ENCODE measurements at regions not wholly inside any gene's neighbourhood (a gene's known extent, or its start where the extent isn't known, plus 50 kb on each side); places are given as distances from the start of the nearest gene placed in this dataset.

GRCh38 chr5:176740702-176741496, 69.5 kb upstream of the UNC5A start:
- peaks cover 14% of the 10 kb centered on the region for H3K4me1 ChIP-seq (ENCODE audit: insufficient read depth, low read length)
- Mint-ChIP-seq H3K9me3 (no peaks in the 10 kb centered on the region), H3K4me3 (no peak overlapping the region), H3K27ac (no peak overlapping the region), H3K27me3 (peaks cover 46 to 82% of the 10 kb centered on the region in 2 donors), H3K36me3 (peaks cover 0 to 2% (median 0%) of the 10 kb centered on the region in 3 donors), H3K4me1 (peaks cover 14 to 24% (median 24%) of the 10 kb centered on the region in 3 donors)
- peaks cover 39% of the 10 kb centered on the region for H3K27me3 ChIP-seq (ENCODE audit: insufficient read depth, low read length, poor library complexity, severe bottlenecking)
- H3K36me3 ChIP-seq (ENCODE audit: insufficient read depth, low read length): no peaks in the 10 kb centered on the region
- ChIA-PET POLR2A (no interaction called here), CTCF (no interaction called here)
- peak in 1 of 5 donors; percentile 25 for DNase-seq
- H3K4me3 ChIP-seq (ENCODE audit: low read length): no peak overlapping the region
- no peak overlapping the region for H3K27ac ChIP-seq (ENCODE audit: low read depth, low read length)
- H3K9me3 ChIP-seq (ENCODE audit: low read length): no peaks in the 10 kb centered on the region

GRCh38 chr5:176741561-176742211, 68.7 kb upstream of the UNC5A start:
- H3K27me3 ChIP-seq (ENCODE audit: insufficient read depth, low read length, poor library complexity, severe bottlenecking): peaks cover 39% of the 10 kb centered on the region
- H3K9me3 Mint-ChIP-seq: no peaks in the 10 kb centered on the region
- no peak overlapping the region for H3K4me3 ChIP-seq (ENCODE audit: low read length)
- H3K36me3 Mint-ChIP-seq: peaks cover 0 to 2% (median 0%) of the 10 kb centered on the region in 3 donors
- no peak overlapping the region for H3K27ac Mint-ChIP-seq
- no peak overlapping the region for H3K4me3 Mint-ChIP-seq
- no peak for DNase-seq
- no peaks in the 10 kb centered on the region for H3K36me3 ChIP-seq (ENCODE audit: insufficient read depth, low read length)
- ChIA-PET CTCF (no interaction called here), POLR2A (no interaction called here)
- peaks cover 20% of the 10 kb centered on the region for H3K4me1 ChIP-seq (ENCODE audit: insufficient read depth, low read length)
- no peak overlapping the region for H3K27ac ChIP-seq (ENCODE audit: low read depth, low read length)
- no peaks in the 10 kb centered on the region for H3K9me3 ChIP-seq (ENCODE audit: low read length)
- H3K27me3 Mint-ChIP-seq: peaks cover 52 to 80% of the 10 kb centered on the region in 2 donors
- peaks cover 18 to 30% (median 28%) of the 10 kb centered on the region in 3 donors for H3K4me1 Mint-ChIP-seq

GRCh38 chr5:176742246-176743105, 67.9 kb upstream of the UNC5A start:
- H3K9me3 Mint-ChIP-seq: no peaks in the 10 kb centered on the region
- H3K4me3 Mint-ChIP-seq: no peak overlapping the region
- Histone ChIP-seq H3K36me3 (ENCODE audit: insufficient read depth, low read length) (no peaks in the 10 kb centered on the region), H3K27ac (ENCODE audit: low read depth, low read length) (no peak overlapping the region), H3K4me3 (ENCODE audit: low read length) (no peak overlapping the region), H3K4me1 (ENCODE audit: insufficient read depth, low read length) (peaks cover 20% of the 10 kb centered on the region), H3K9me3 (ENCODE audit: low read length) (no peaks in the 10 kb centered on the region), H3K27me3 (ENCODE audit: insufficient read depth, low read length, poor library complexity, severe bottlenecking) (peaks cover 44% of the 10 kb centered on the region)
- ChIA-PET POLR2A (no interaction called here), CTCF (no interaction called here)
- H3K4me1 Mint-ChIP-seq: peaks cover 18 to 30% (median 28%) of the 10 kb centered on the region in 3 donors
- H3K27ac Mint-ChIP-seq: no peak overlapping the region
- DNase-seq: peak in 1 of 5 donors; percentile 9
- peaks cover 60 to 79% of the 10 kb centered on the region in 2 donors for H3K27me3 Mint-ChIP-seq
- H3K36me3 Mint-ChIP-seq: peaks cover 0 to 2% (median 0%) of the 10 kb centered on the region in 3 donors

GRCh38 chr5:176743136-176743861, 67.1 kb upstream of the UNC5A start:
- Mint-ChIP-seq H3K27ac (no peak overlapping the region), H3K36me3 (peaks cover 0 to 2% (median 0%) of the 10 kb centered on the region in 3 donors), H3K4me3 (no peak overlapping the region), H3K4me1 (peaks cover 18 to 30% (median 28%) of the 10 kb centered on the region in 3 donors), H3K27me3 (peaks cover 63 to 83% of the 10 kb centered on the region in 2 donors), H3K9me3 (no peaks in the 10 kb centered on the region)
- Histone ChIP-seq H3K36me3 (ENCODE audit: insufficient read depth, low read length) (no peaks in the 10 kb centered on the region), H3K27ac (ENCODE audit: low read depth, low read length) (no peak overlapping the region), H3K4me1 (ENCODE audit: insufficient read depth, low read length) (peaks cover 20% of the 10 kb centered on the region), H3K9me3 (ENCODE audit: low read length) (no peaks in the 10 kb centered on the region), H3K27me3 (ENCODE audit: insufficient read depth, low read length, poor library complexity, severe bottlenecking) (peaks cover 51% of the 10 kb centered on the region), H3K4me3 (ENCODE audit: low read length) (no peak overlapping the region)
- ChIA-PET POLR2A (no interaction called here), CTCF (no interaction called here)
- DNase-seq: peak in 1 of 5 donors; percentile 30

- H3K9me3 ChIP-seq (ENCODE audit: low read length): no peaks in the 10 kb centered on the region
- ChIA-PET CTCF (no interaction called here), POLR2A (no interaction called here)
- H3K4me1 ChIP-seq (ENCODE audit: insufficient read depth, low read length): peaks cover 20% of the 10 kb centered on the region
- H3K27ac Mint-ChIP-seq: peak overlapping the region in 1 of 8 donors; percentile 87
- H3K36me3 ChIP-seq (ENCODE audit: insufficient read depth, low read length): no peaks in the 10 kb centered on the region
- DNase-seq: peak in 1 of 5 donors; percentile 17
- H3K9me3 Mint-ChIP-seq: no peaks in the 10 kb centered on the region
- H3K4me3 Mint-ChIP-seq: peak overlapping the region in 2 of 7 donors; percentile 27 to 54
- H3K27ac ChIP-seq (ENCODE audit: low read depth, low read length): no peak overlapping the region
- peaks cover 0 to 2% (median 0%) of the 10 kb centered on the region in 3 donors for H3K36me3 Mint-ChIP-seq
- H3K4me1 Mint-ChIP-seq: peaks cover 18 to 30% (median 28%) of the 10 kb centered on the region in 3 donors
- H3K4me3 ChIP-seq (ENCODE audit: low read length): no peak overlapping the region
- H3K27me3 ChIP-seq (ENCODE audit: insufficient read depth, low read length, poor library complexity, severe bottlenecking): peaks cover 52% of the 10 kb centered on the region
- peaks cover 61 to 83% of the 10 kb centered on the region in 2 donors for H3K27me3 Mint-ChIP-seq
These were observed 66.3 kb upstream of the UNC5A start for GRCh38 chr5:176743868-176744583.

GRCh38 chr5:176744584-176744965, 65.8 kb upstream of the UNC5A start:
- H3K4me1 Mint-ChIP-seq: peaks cover 18 to 30% (median 28%) of the 10 kb centered on the region in 3 donors

GRCh38 chr5:176747670-176748072, 62.7 kb upstream of the UNC5A start:
- Mint-ChIP-seq H3K36me3 (no peaks in the 10 kb centered on the region), H3K4me1 (peaks cover 18 to 28% (median 25%) of the 10 kb centered on the region in 3 donors), H3K27me3 (peaks cover 52 to 81% of the 10 kb centered on the region in 2 donors), H3K9me3 (no peaks in the 10 kb centered on the region), H3K27ac (no peak overlapping the region), H3K4me3 (no peak overlapping the region)
- peaks cover 50% of the 10 kb centered on the region for H3K27me3 ChIP-seq (ENCODE audit: insufficient read depth, low read length, poor library complexity, severe bottlenecking)
- CTCF ChIA-PET: no interaction called here
- H3K4me1 ChIP-seq (ENCODE audit: insufficient read depth, low read length): peaks cover 20% of the 10 kb centered on the region
- no peak overlapping the region for H3K4me3 ChIP-seq (ENCODE audit: low read length)
- DNase-seq: peak in 1 of 5 donors; percentile 24
- H3K36me3 ChIP-seq (ENCODE audit: insufficient read depth, low read length): no peaks in the 10 kb centered on the region
- H3K27ac ChIP-seq (ENCODE audit: low read depth, low read length): no peak overlapping the region
- POLR2A ChIA-PET: no interaction called here
- no peaks in the 10 kb centered on the region for H3K9me3 ChIP-seq (ENCODE audit: low read length)

More at GRCh38 chr5:176744584-176744965, 65.8 kb upstream of the UNC5A start:
- peaks cover 20% of the 10 kb centered on the region for H3K4me1 ChIP-seq (ENCODE audit: insufficient read depth, low read length)
- ChIA-PET POLR2A (no interaction called here), CTCF (no interaction called here)
- no peaks in the 10 kb centered on the region for H3K36me3 ChIP-seq (ENCODE audit: insufficient read depth, low read length)
- H3K27ac ChIP-seq (ENCODE audit: low read depth, low read length): no peak overlapping the region
- no peak overlapping the region for H3K27ac Mint-ChIP-seq
- no peak for DNase-seq
- no peaks in the 10 kb centered on the region for H3K9me3 ChIP-seq (ENCODE audit: low read length)
- no peaks in the 10 kb centered on the region for H3K9me3 Mint-ChIP-seq
- H3K27me3 Mint-ChIP-seq: peaks cover 61 to 78% of the 10 kb centered on the region in 2 donors
- no peak overlapping the region for H3K4me3 ChIP-seq (ENCODE audit: low read length)
- H3K27me3 ChIP-seq (ENCODE audit: insufficient read depth, low read length, poor library complexity, severe bottlenecking): peaks cover 55% of the 10 kb centered on the region
- H3K36me3 Mint-ChIP-seq: peaks cover 0 to 2% (median 0%) of the 10 kb centered on the region in 3 donors
- peak overlapping the region in 2 of 7 donors; percentile 27 to 54 for H3K4me3 Mint-ChIP-seq

Data from CD8-positive, alpha-beta memory T cell (primary cell).